Ovary (tissue), 7 donors: ENCODE measurements at regions not wholly inside any gene's neighbourhood (a gene's known extent, or its start where the extent isn't known, plus 50 kb on each side); places are given as distances from the start of the nearest gene placed in this dataset.
"Not testable (repeated sequence)": the region's sequence is repeated elsewhere in the genome, so short reads cannot be mapped to it uniquely, and the experiment has no call there.

Experiments
- DNase-seq, 5 donors: peaks; one replicate each; pipeline ENCODE4 v3.0.0-alpha.2; 2019 to 2020
- H3K27ac ChIP-seq, 2 donors: fragments of 200-600 bp; one replicate each; pipeline versions ENCODE4 v1.5.1 to v1.8.0; 2019 to 2022
- H3K27me3 ChIP-seq: fragments of 200-600 bp; one replicate; pipeline ENCODE4 v1.8.0; 2022
- H3K36me3 ChIP-seq: fragments of 200-600 bp; sonication (generic); one replicate; pipeline ENCODE4 v1.5.1; 2019
- H3K4me1 ChIP-seq: one replicate; pipeline ENCODE4 v1.8.1; 2013; ENCODE audit warnings: mild to moderate bottlenecking, moderate library complexity; ENCODE audit not compliant: insufficient read depth
- H3K4me3 ChIP-seq: fragments of 200-600 bp; sonication (generic); one replicate; pipeline ENCODE4 v1.5.1; 2017
- H3K9me3 ChIP-seq, 2 donors: fragments of 200-600 bp in 1 of 2; sonication (generic) in 1 of 2; one replicate each; pipeline versions ENCODE4 v1.5.1 to v1.8.1; 2013 to 2019; ENCODE audit warnings: mild to moderate bottlenecking in 1 of 2, moderate library complexity in 1 of 2
- CTCF ChIP-seq, 3 donors: fragments of 450-650 bp in 2 of 3; fragments of 200-600 bp in 1 of 3; IDR thresholded peaks; one replicate each; pipeline versions ENCODE4 v1.5.1 to v1.8.0; 2016 to 2022; ENCODE audit warnings: antibody characterized with exemption in 3 of 3, mild to moderate bottlenecking in 1 of 3
- EP300 ChIP-seq: sonication (generic); formaldehyde crosslinking; IDR thresholded peaks from one replicate; pipeline ENCODE4 v1.6.1; 2017; ENCODE audit warnings: antibody characterized with exemption
- POLR2A ChIP-seq: fragments of 450-650 bp; IDR thresholded peaks from one replicate; pipeline ENCODE4 v1.6.1; 2017; ENCODE audit warnings: antibody characterized with exemption, mild to moderate bottlenecking, moderate library complexity
- WGBS, 3 donors: extraction: QIAGEN DNeasy Blood & Tissue Kit in 1 of 3; methylation state at CpG; one replicate each; pipeline versions ENCODE4 v1.1.5 to v1.1.7; 2013 to 2017; 5-methylcytosine and 5-hydroxymethylcytosine counted together
- intact Hi-C, 4 donors: fragments of 100-400 bp; cut with DNase I; formaldehyde crosslinking; loops; one replicate each; pipeline versions ENCODE4 v1.11.0 to v1.15.1; 2022 to 2023
- donor health status: DM: no; HTN: no; CAD: no; lungs with moderate emphysema.
- donor health status: DM: no; HTN: no; CAD: no.
- donor health status: Bipolar disorder and iron deficiency.
- donor health status: DM: no; HTN: no; CAD: no.
- donor health status: DM: yes; HTN: yes; CAD: no.

DNA sequence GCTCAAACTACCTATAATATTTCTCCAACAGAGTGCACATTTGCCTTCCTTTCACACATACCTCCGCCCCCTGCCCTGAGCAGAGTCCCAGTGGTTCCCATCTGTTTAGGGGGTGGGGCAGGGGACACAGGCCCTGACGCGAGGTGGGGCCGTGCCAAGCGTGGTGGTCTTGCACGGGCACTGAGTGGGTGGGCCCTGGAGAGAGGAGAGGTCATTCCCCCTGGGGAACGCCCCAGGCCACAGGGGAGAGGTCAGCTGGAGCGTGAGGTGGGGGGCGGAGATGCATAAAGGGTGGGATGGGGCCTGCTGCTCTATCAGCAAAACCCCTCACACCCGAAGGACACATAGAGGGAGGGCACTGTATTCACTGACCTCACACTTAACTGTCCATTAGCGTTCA, 441.9 kb downstream of the TMEM121 start:
- Histone ChIP-seq H3K4me1 (no peaks in the 10 kb centered on the region), H3K9me3 (no peaks in the 10 kb centered on the region), H3K27me3 (no peaks in the 10 kb centered on the region), H3K4me3 (no peak overlapping the region), H3K27ac (no peak overlapping the region), H3K36me3 (no peaks in the 10 kb centered on the region)
- TF ChIP-seq CTCF (IDR thresholded peaks at IDR 0.05) = no peak
- DNase-seq = no peak
- WGBS, 3 donors = 67 to 74% (median 68%) methylated on average over 11 of the region's 11 CpGs
- intact Hi-C loops = no loop called here

- intact Hi-C loops, H3K27ac ChIP-seq, H3K9me3 ChIP-seq, H3K4me3 ChIP-seq, H3K4me1 ChIP-seq, DNase-seq, H3K27me3 ChIP-seq, H3K36me3 ChIP-seq: not testable (repeated sequence)
- WGBS, 3 donors = 57 to 62% (median 57%) methylated on average over 6 of the region's 6 CpGs
These were observed 442.6 kb downstream of the TMEM121 start for GRCh38 chr14:105969026-105969425.

- H3K27ac ChIP-seq, intact Hi-C loops, H3K27me3 ChIP-seq, H3K36me3 ChIP-seq, H3K4me3 ChIP-seq, H3K9me3 ChIP-seq, H3K4me1 ChIP-seq, DNase-seq: not testable (repeated sequence)
- WGBS, 3 donors = 81 to 90% (median 83%) methylated on average over 8 of the region's 8 CpGs
These were observed 444.4 kb downstream of the TMEM121 start for GRCh38 chr14:105970821-105971220.

GRCh38 chr14:105971593-105972500, 445.5 kb downstream of the TMEM121 start:
- WGBS, 3 donors = 80 to 82% (median 82%) methylated on average over 35 of the region's 35 CpGs
- TF ChIP-seq CTCF (IDR thresholded peaks at IDR 0.05) = no peak
- TF ChIP-seq POLR2A = no peak
- no peak for TF ChIP-seq EP300
- Histone ChIP-seq H3K27me3 (no peaks in the 10 kb centered on the region), H3K4me3 (no peak overlapping the region), H3K9me3 (no peaks in the 10 kb centered on the region), H3K27ac (no peak overlapping the region), H3K4me1 (no peaks in the 10 kb centered on the region), H3K36me3 (no peaks in the 10 kb centered on the region)
- DNase-seq = no peak
- intact Hi-C loops = no loop called here

GRCh38 chr14:105974902-105975301, 448.5 kb downstream of the TMEM121 start:
- DNase-seq = no peak
- Histone ChIP-seq H3K36me3 (no peaks in the 10 kb centered on the region), H3K27ac (no peak overlapping the region), H3K27me3 (no peaks in the 10 kb centered on the region), H3K9me3 (no peaks in the 10 kb centered on the region), H3K4me3 (no peak overlapping the region), H3K4me1 (no peaks in the 10 kb centered on the region)
- TF ChIP-seq EP300 (no peak), CTCF (IDR thresholded peaks at IDR 0.05) (no peak), POLR2A (no peak)
- WGBS, 3 donors = 28 to 38% (median 32%) methylated on average over 6 of the region's 6 CpGs
- intact Hi-C loops = no loop called here
